ENCODE measurements at regions not wholly inside any gene's neighbourhood (a gene's known extent, or its start where the extent isn't known, plus 50 kb on each side); places are given as distances from the start of the nearest gene placed in this dataset.

GRCh38 chr14:101363261-101363555 lies 198.1 kb upstream of the DIO3 start:
- H3K27me3 ChIP-seq (ENCODE audit: insufficient read depth) = no peaks in the 10 kb centered on the region
- no peak overlapping the region for H3K4me3 ChIP-seq
- H3K4me2 ChIP-seq = no peak overlapping the region
- no peak overlapping the region for H3K4me3 Mint-ChIP-seq
- H2AFZ ChIP-seq = no peak overlapping the region
- no peak overlapping the region for H3K27ac Mint-ChIP-seq
- H3F3A ChIP-seq (replicated peaks; ENCODE audit: low read depth) = no peaks in the 10 kb centered on the region
- no peaks in the 10 kb centered on the region for H3K9me2 ChIP-seq (ENCODE audit: insufficient read depth)
- H3K9me3 Mint-ChIP-seq = no peaks in the 10 kb centered on the region; the same call in 1 of the 3 replicates
- no peaks in the 10 kb centered on the region for H4K20me1 ChIP-seq (replicated peaks; ENCODE audit: insufficient read depth)
- H3K36me3 ChIP-seq (ENCODE audit: insufficient read depth) = no peaks in the 10 kb centered on the region
- H3K79me2 ChIP-seq (replicated peaks; ENCODE audit: insufficient read depth) = no peaks in the 10 kb centered on the region
- ATAC-seq (no peak), DNase-seq (ENCODE audit: low spot score) (no peak)
- TF ChIP-seq POLR2AphosphoS5 (IDR thresholded peaks at IDR 0.05; ENCODE audit: low read depth) (no peak), ZNF114 (CRISPR knock-in tag; IDR thresholded peaks at IDR 0.05) (no peak), REST (IDR thresholded peaks at IDR 0.05; ENCODE audit: unreplicated experiment) (no peak), STAT1 (IDR thresholded peaks at IDR 0.05; ENCODE audit: unreplicated experiment) (no peak), CREB1 (CRISPR knock-in tag; IDR thresholded peaks at IDR 0.05; ENCODE audit: low read depth) (no peak), CTCF (conservative IDR thresholded peaks at IDR 0.05; ENCODE audit: low read depth in 2 of 2) (no peak), EZH2phosphoT487 (IDR thresholded peaks at IDR 0.05; ENCODE audit: unreplicated experiment) (no peak), JUNB (IDR thresholded peaks at IDR 0.05; ENCODE audit: unreplicated experiment) (no peak), EZH2 (IDR thresholded peaks at IDR 0.05; ENCODE audit: low read depth, unreplicated experiment) (no peak), NANOG (IDR thresholded peaks at IDR 0.05; ENCODE audit: borderline replicate concordance) (no peak), ZNF331 (CRISPR knock-in tag; IDR thresholded peaks at IDR 0.05; ENCODE audit: low read depth) (no peak), ETS1 (IDR thresholded peaks at IDR 0.05) (no peak), ZNF462 (CRISPR knock-in tag; IDR thresholded peaks at IDR 0.05) (no peak)
- H3K4me1 Mint-ChIP-seq = peaks cover 15% of the 10 kb centered on the region
- H3K36me3 Mint-ChIP-seq (ENCODE audit: low read depth) = peaks cover 3% of the 10 kb centered on the region; the same call in 1 of the 3 replicates
- H3K27me3 Mint-ChIP-seq (ENCODE audit: insufficient read depth, low read depth, poor library complexity) = peaks cover 7% of the 10 kb centered on the region
- no peaks in the 10 kb centered on the region for H3K4me1 ChIP-seq (ENCODE audit: insufficient read depth)
- no peak overlapping the region for H3K27ac ChIP-seq (ENCODE audit: low read depth)
